ENCODE measurements at regions not wholly inside any gene's neighbourhood (a gene's known extent, or its start where the extent isn't known, plus 50 kb on each side); places are given as distances from the start of the nearest gene placed in this dataset.

DNA sequence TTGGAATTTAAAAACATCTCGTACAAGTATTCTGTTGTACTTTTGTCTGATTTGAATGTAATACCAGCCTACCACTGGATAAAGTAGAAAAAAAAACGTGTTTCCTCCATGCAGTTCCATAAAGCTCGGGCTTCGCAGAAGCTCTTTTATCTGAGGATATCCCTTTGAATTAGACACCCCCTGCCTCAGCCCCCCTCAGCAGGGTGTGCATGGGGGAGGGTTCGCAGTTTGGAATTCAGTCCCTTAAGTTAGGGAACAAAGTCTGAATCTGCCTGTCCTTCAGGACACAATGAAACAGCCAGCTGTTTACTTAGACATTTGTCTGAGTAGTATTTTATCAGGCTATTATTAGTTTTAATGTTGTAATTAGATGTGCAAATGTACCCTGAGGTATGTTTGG lies 234.0 kb upstream of the CAND1 start:
- WGBS (ENCODE audit: insufficient coverage) = 68% methylated on average over 3 of the region's 5 CpGs
- intact Hi-C loops (cut with micrococcal nuclease) = no loop called here
- no peaks in the 10 kb centered on the region for H3K36me3 Mint-ChIP-seq
- H3K4me3 Mint-ChIP-seq = no peak overlapping the region
- TF ChIP-seq, protein P1, sequence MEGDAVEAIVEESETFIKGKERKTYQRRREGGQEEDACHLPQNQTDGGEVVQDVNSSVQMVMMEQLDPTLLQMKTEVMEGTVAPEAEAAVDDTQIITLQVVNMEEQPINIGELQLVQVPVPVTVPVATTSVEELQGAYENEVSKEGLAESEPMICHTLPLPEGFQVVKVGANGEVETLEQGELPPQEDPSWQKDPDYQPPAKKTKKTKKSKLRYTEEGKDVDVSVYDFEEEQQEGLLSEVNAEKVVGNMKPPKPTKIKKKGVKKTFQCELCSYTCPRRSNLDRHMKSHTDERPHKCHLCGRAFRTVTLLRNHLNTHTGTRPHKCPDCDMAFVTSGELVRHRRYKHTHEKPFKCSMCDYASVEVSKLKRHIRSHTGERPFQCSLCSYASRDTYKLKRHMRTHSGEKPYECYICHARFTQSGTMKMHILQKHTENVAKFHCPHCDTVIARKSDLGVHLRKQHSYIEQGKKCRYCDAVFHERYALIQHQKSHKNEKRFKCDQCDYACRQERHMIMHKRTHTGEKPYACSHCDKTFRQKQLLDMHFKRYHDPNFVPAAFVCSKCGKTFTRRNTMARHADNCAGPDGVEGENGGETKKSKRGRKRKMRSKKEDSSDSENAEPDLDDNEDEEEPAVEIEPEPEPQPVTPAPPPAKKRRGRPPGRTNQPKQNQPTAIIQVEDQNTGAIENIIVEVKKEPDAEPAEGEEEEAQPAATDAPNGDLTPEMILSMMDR (IDR thresholded peaks at IDR 0.05) = no peak
- H3K36me3 ChIP-seq (ENCODE audit: control insufficient read depth, insufficient read depth, low read length) = no peaks in the 10 kb centered on the region
- no peak for ATAC-seq
- peaks cover 3 to 16% of the 10 kb centered on the region in 2 donors for H3K27me3 Mint-ChIP-seq (ENCODE audit: low read depth in 2 of 2)
- H3K4me1 ChIP-seq (ENCODE audit: control insufficient read depth, insufficient read depth, low read length) = no peaks in the 10 kb centered on the region
- H3K9me3 ChIP-seq (ENCODE audit: control insufficient read depth, insufficient read depth, low read length) = no peaks in the 10 kb centered on the region
- no peaks in the 10 kb centered on the region for H3K4me1 Mint-ChIP-seq
- H3K27ac Mint-ChIP-seq = no peak overlapping the region
- H3K27me3 ChIP-seq (ENCODE audit: control insufficient read depth, insufficient read depth, low read length) = no peaks in the 10 kb centered on the region
- no peak overlapping the region for H3K4me3 ChIP-seq (ENCODE audit: low read length)
- no peaks in the 10 kb centered on the region for H3K9me3 Mint-ChIP-seq
- H3K27ac ChIP-seq (ENCODE audit: low read length) = no peak overlapping the region
- no peak for DNase-seq

DNA sequence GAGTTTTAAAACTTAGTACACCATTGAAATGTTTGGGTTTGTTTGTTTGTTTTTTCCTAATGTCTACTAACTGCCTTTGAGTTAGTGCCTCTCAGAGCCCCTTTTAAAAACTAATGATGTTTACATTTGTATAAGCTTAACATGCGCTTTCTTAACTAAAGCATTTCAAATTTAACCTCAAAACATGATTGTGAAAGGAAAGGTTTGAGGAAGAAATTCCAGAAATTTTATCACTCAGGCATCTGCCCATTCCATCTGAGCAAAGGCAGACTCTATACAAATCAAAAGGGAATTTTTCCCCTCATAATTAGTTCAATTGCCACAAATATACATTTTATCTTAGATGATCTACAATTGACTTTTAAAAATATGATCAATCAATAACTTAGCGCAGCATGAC lies 230.7 kb upstream of the CAND1 start:
- TF ChIP-seq, protein P1 (IDR thresholded peaks at IDR 0.05) = no peak
- Histone ChIP-seq H3K27ac (ENCODE audit: low read length) (no peak overlapping the region), H3K36me3 (ENCODE audit: control insufficient read depth, insufficient read depth, low read length) (no peaks in the 10 kb centered on the region), H3K9me3 (ENCODE audit: control insufficient read depth, insufficient read depth, low read length) (no peaks in the 10 kb centered on the region), H3K4me3 (ENCODE audit: low read length) (no peak overlapping the region), H3K4me1 (ENCODE audit: control insufficient read depth, insufficient read depth, low read length) (no peaks in the 10 kb centered on the region), H3K27me3 (ENCODE audit: control insufficient read depth, insufficient read depth, low read length) (no peaks in the 10 kb centered on the region)
- Mint-ChIP-seq H3K4me1 (no peaks in the 10 kb centered on the region), H3K9me3 (no peaks in the 10 kb centered on the region), H3K27me3 (ENCODE audit: low read depth in 2 of 2) (peaks cover 6 to 10% of the 10 kb centered on the region in 2 donors), H3K27ac (no peak overlapping the region), H3K4me3 (no peak overlapping the region), H3K36me3 (no peaks in the 10 kb centered on the region)
- ATAC-seq (no peak), DNase-seq (no peak)
- intact Hi-C loops (cut with micrococcal nuclease) = no loop called here
- 100% methylated on average over 1 of the region's 2 CpGs for WGBS (ENCODE audit: insufficient coverage)

DNA sequence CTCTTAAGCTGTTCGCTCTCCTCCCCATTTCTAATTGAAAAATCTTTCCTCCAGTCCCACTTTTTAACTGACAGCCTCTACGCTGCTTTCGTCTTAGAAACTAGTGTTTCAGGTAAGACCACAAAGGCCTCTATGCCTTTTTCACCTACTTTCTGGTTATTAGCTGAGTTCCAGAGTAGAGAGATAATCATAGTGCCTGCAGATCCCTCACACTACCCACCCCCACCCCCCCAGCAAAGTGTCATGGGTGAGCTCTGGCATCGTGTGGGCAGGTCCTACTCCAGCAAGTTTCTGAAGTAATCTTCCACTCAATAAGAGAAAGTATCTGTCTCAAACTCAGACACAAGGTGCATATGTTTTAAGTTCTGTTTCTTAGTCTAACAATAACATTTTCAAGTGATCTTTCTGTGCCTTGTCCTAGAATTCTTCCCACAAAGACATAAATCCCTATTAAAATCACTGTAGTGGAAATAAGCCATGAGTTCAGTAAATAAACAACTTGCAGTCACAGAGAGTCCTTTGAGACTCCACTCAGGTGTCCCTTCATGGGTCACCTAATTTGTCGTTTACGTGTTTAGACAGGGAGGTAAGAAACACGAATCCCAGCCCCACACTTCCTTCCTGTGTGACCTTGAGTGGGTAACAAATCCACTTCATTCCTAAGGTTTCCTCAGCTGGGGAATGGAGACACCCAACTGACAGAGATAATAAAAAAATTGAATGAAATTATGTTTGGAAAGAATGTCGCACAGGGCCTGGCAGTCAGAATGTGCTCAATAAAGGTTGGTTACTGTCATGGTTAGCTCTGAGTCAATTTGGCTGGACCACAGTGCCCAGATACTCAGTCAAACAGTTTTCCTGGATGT lies 228.9 kb upstream of the CAND1 start:
- no peaks in the 10 kb centered on the region for H3K27me3 ChIP-seq (ENCODE audit: control insufficient read depth, insufficient read depth, low read length)
- WGBS (ENCODE audit: insufficient coverage) = 56% methylated on average over 8 of the region's 8 CpGs
- no peaks in the 10 kb centered on the region for H3K9me3 Mint-ChIP-seq
- H3K36me3 ChIP-seq (ENCODE audit: control insufficient read depth, insufficient read depth, low read length) = no peaks in the 10 kb centered on the region
- H3K27me3 Mint-ChIP-seq (ENCODE audit: low read depth in 2 of 2) = peaks cover 8 to 19% of the 10 kb centered on the region in 2 donors
- no peak overlapping the region for H3K4me3 Mint-ChIP-seq
- intact Hi-C loops (cut with micrococcal nuclease) = no loop called here
- H3K4me1 ChIP-seq (ENCODE audit: control insufficient read depth, insufficient read depth, low read length) = no peaks in the 10 kb centered on the region
- DNase-seq = no peak
- H3K27ac Mint-ChIP-seq = no peak overlapping the region
- H3K4me3 ChIP-seq (ENCODE audit: low read length) = no peak overlapping the region
- H3K4me1 Mint-ChIP-seq = no peaks in the 10 kb centered on the region
- ATAC-seq = no peak
- no peaks in the 10 kb centered on the region for H3K36me3 Mint-ChIP-seq
- TF ChIP-seq, protein P1 (IDR thresholded peaks at IDR 0.05) = no peak
- H3K9me3 ChIP-seq (ENCODE audit: control insufficient read depth, insufficient read depth, low read length) = no peaks in the 10 kb centered on the region
- H3K27ac ChIP-seq (ENCODE audit: low read length) = no peak overlapping the region

DNA sequence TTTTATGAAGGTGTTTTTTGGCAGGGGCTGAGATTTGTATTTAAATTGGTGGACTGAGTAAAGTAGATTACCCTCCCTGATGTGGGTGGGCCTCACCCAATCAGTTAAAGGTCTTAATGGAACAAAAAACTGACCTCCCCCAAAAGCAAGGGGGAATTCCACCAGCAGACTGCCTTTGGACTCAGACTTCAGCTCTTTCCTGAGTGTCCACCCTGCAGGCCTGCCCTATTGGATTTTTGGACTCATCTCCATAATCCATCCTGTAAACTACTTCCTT lies 228.4 kb upstream of the CAND1 start:
- H3K9me3 Mint-ChIP-seq = no peaks in the 10 kb centered on the region
- Histone ChIP-seq H3K4me1 (ENCODE audit: control insufficient read depth, insufficient read depth, low read length) (no peaks in the 10 kb centered on the region), H3K27me3 (ENCODE audit: control insufficient read depth, insufficient read depth, low read length) (no peaks in the 10 kb centered on the region), H3K4me3 (ENCODE audit: low read length) (no peak overlapping the region), H3K27ac (ENCODE audit: low read length) (no peak overlapping the region), H3K9me3 (ENCODE audit: control insufficient read depth, insufficient read depth, low read length) (no peaks in the 10 kb centered on the region), H3K36me3 (ENCODE audit: control insufficient read depth, insufficient read depth, low read length) (no peaks in the 10 kb centered on the region)
- no peak for DNase-seq
- ATAC-seq = no peak
- H3K27me3 Mint-ChIP-seq (ENCODE audit: low read depth in 2 of 2) = peaks cover 10 to 25% of the 10 kb centered on the region in 2 donors
- H3K27ac Mint-ChIP-seq = no peak overlapping the region
- intact Hi-C loops (cut with micrococcal nuclease) = no loop called here
- H3K4me1 Mint-ChIP-seq = no peaks in the 10 kb centered on the region
- TF ChIP-seq, protein P1 (IDR thresholded peaks at IDR 0.05) = no peak
- H3K4me3 Mint-ChIP-seq = no peak overlapping the region
- H3K36me3 Mint-ChIP-seq = no peaks in the 10 kb centered on the region
